HS-27A (cell line): ENCODE measurements at regions not wholly inside any gene's neighbourhood (a gene's known extent, or its start where the extent isn't known, plus 50 kb on each side); places are given as distances from the start of the nearest gene placed in this dataset.

ENCODE experiments used
- DNase-seq: peaks from one replicate; pipeline ENCODE4 v3.0.0-alpha.2; 2012; ENCODE audit warnings: low read depth, missing footprints

DNA sequence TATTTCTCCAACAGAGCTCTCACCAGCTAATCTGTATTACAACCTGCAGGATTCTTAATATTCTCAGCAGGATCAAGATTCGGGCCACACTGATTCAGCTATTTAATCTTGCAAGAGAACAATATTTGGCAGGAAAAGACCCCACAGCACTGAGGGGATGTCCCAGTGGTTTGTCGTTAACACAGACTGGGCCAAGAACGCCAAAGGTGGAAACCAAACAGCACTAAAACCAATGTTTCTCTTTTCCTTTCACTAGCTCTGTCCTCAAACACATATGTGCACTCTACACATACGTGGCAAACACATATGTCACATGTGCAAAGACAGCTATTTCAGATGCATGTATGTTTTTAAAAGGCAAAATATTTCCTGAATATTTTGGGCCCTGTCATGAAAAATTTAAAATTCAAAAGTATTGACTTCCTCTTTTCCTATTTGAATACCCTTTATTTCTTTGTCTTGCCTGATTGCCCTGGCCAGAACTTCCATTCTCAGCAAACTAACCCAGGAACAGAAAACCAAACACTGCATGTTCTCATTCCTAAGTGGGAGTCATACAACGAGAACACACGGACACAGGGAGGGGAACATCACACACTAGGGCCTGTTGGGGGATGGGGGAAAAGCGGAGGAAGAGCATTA lies 51.7 kb upstream of the NEBL start:
- no peak for DNase-seq
